ENCODE measurements at regions not wholly inside any gene's neighbourhood (a gene's known extent, or its start where the extent isn't known, plus 50 kb on each side); places are given as distances from the start of the nearest gene placed in this dataset.

GRCh38 chr20:56833427-56833826 lies 204.3 kb downstream of the TFAP2C start:
- no peak overlapping the region for H3K4me3 ChIP-seq (ENCODE audit: low read depth, low read length)
- TF ChIP-seq, protein P1, sequence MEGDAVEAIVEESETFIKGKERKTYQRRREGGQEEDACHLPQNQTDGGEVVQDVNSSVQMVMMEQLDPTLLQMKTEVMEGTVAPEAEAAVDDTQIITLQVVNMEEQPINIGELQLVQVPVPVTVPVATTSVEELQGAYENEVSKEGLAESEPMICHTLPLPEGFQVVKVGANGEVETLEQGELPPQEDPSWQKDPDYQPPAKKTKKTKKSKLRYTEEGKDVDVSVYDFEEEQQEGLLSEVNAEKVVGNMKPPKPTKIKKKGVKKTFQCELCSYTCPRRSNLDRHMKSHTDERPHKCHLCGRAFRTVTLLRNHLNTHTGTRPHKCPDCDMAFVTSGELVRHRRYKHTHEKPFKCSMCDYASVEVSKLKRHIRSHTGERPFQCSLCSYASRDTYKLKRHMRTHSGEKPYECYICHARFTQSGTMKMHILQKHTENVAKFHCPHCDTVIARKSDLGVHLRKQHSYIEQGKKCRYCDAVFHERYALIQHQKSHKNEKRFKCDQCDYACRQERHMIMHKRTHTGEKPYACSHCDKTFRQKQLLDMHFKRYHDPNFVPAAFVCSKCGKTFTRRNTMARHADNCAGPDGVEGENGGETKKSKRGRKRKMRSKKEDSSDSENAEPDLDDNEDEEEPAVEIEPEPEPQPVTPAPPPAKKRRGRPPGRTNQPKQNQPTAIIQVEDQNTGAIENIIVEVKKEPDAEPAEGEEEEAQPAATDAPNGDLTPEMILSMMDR (IDR thresholded peaks at IDR 0.05; ENCODE audit: insufficient read depth, low read depth, low read length), result no peak
- no peak for DNase-seq (ENCODE audit: low read depth)
- H3K27me3 ChIP-seq (ENCODE audit: control insufficient read depth, insufficient read depth, low read length), result peaks cover 10% of the 10 kb centered on the region; the same call in 1 of the 2 replicates
- CTCF ChIA-PET, result interaction anchor here (0.9 to 2.7 kb wide), 2 partner anchors 11 to 203 kb away, joined by 3 to 7 read pairs; no protein-coding TSS in a partner anchor
- POLR2A ChIA-PET, result interaction anchor here (0.7 kb wide), 1 partner anchor 105 kb away, joined by 3 read pairs; no protein-coding TSS in a partner anchor
- H3K36me3 ChIP-seq (ENCODE audit: control insufficient read depth, insufficient read depth, low read length), result no peaks in the 10 kb centered on the region

- no peak overlapping the region for H3K4me3 ChIP-seq (ENCODE audit: low read depth, low read length)
- ChIA-PET POLR2A (no interaction called here), CTCF (interaction anchor here (0.9 to 1.2 kb wide), 3 partner anchors 8 to 17 kb away, joined by 3 to 4 read pairs (median 3); no protein-coding TSS in a partner anchor)
- TF ChIP-seq, protein P1 (IDR thresholded peaks at IDR 0.05; ENCODE audit: insufficient read depth, low read depth, low read length), result no peak
- H3K27me3 ChIP-seq (ENCODE audit: control insufficient read depth, insufficient read depth, low read length), result peaks cover 10% of the 10 kb centered on the region; the same call in 1 of the 2 replicates
- H3K36me3 ChIP-seq (ENCODE audit: control insufficient read depth, insufficient read depth, low read length), result no peaks in the 10 kb centered on the region
- DNase-seq (ENCODE audit: low read depth), result no peak
Observed at GRCh38 chr20:56835829-56836550, 206.9 kb downstream of the TFAP2C start.

DNA sequence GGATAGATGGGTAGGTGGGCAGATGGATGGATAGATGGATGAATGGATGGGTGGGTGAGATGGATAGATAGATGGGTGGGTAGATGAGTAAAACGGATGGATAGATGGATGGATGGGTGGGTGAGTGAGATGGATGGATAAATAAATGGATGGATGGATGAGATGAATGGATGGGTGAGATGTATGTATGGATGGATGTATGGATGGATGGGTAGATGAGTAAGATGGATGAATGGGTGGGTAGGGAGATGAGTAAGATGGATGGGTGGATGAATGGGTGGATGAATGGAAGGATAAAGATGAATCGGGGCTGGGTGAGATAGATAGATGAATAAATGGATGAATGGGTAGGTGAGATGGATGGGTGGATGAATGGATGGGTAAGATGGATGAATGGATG lies 210.1 kb downstream of the TFAP2C start:
- H3K27me3 ChIP-seq (ENCODE audit: control insufficient read depth, insufficient read depth, low read length), result peaks cover 7% of the 10 kb centered on the region; the same call in 1 of the 2 replicates
- TF ChIP-seq, protein P1 (IDR thresholded peaks at IDR 0.05; ENCODE audit: insufficient read depth, low read depth, low read length), result no peak
- ChIA-PET POLR2A (no interaction called here), CTCF (no interaction called here)
- no peak for DNase-seq (ENCODE audit: low read depth)
- no peaks in the 10 kb centered on the region for H3K36me3 ChIP-seq (ENCODE audit: control insufficient read depth, insufficient read depth, low read length)
- H3K4me3 ChIP-seq (ENCODE audit: low read depth, low read length), result no peak overlapping the region

DNA sequence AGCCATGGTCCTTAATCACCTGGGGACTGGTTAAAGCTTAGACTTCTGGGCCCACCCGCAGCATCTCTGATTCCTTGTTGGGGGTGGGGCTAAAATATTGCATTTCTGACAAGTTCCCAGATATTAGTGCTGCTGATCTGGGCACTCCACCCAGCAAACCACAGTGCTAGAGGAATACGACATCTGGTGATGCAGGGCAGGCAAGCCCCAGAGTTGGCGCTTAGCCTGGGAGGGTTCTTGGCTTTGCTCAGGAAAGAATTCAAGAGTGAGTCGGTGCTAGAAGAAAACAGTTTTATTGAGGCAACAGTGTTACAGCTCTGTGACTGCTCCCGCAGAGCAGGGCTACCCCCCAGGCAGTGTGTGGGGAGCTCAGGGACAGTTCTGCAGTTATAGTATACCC lies 210.7 kb downstream of the TFAP2C start:
- TF ChIP-seq, protein P1 (IDR thresholded peaks at IDR 0.05; ENCODE audit: insufficient read depth, low read depth, low read length), result no peak
- ChIA-PET CTCF (interaction anchor here (1.4 kb wide), 1 partner anchor 134 kb away, joined by 4 read pairs; no protein-coding TSS in a partner anchor), POLR2A (no interaction called here)
- Histone ChIP-seq H3K27me3 (ENCODE audit: control insufficient read depth, insufficient read depth, low read length) (0 out of 2 replicates have a peak, but pooled peaks cover 4% of the 10 kb centered on the region), H3K4me3 (ENCODE audit: low read depth, low read length) (no peak overlapping the region), H3K36me3 (ENCODE audit: control insufficient read depth, insufficient read depth, low read length) (no peaks in the 10 kb centered on the region)
- DNase-seq (ENCODE audit: low read depth), result no peak

- ChIA-PET CTCF (interaction anchor here (1.4 kb wide), 1 partner anchor 133 kb away, joined by 4 read pairs; no protein-coding TSS in a partner anchor), POLR2A (no interaction called here)
- no peak overlapping the region for H3K4me3 ChIP-seq (ENCODE audit: low read depth, low read length)
- H3K27me3 ChIP-seq (ENCODE audit: control insufficient read depth, insufficient read depth, low read length), result 0 out of 2 replicates have a peak, but pooled peaks cover 4% of the 10 kb centered on the region
- TF ChIP-seq, protein P1 (IDR thresholded peaks at IDR 0.05; ENCODE audit: insufficient read depth, low read depth, low read length), result no peak
- DNase-seq (ENCODE audit: low read depth), result no peak
- H3K36me3 ChIP-seq (ENCODE audit: control insufficient read depth, insufficient read depth, low read length), result no peaks in the 10 kb centered on the region
Observed at GRCh38 chr20:56840716-56841261, 211.7 kb downstream of the TFAP2C start.
